SU-DHL-6 (cell line): ENCODE measurements at regions not wholly inside any gene's neighbourhood (a gene's known extent, or its start where the extent isn't known, plus 50 kb on each side); places are given as distances from the start of the nearest gene placed in this dataset.
"Not testable (repeated sequence)": the region's sequence is repeated elsewhere in the genome, so short reads cannot be mapped to it uniquely, and the experiment has no call there.

Experiments
- H2AFZ ChIP-seq: fragments of 200-600 bp; sonication (generic); 2 replicates; pipeline ENCODE4 v1.6.1; 2014; ENCODE audit warnings: low read depth, mild to moderate bottlenecking, moderate library complexity, mixed read lengths, antibody characterized with exemption, low read length; ENCODE audit not compliant: severe bottlenecking
- H3F3A ChIP-seq: fragments of 200-600 bp; shearing (Covaris generic); 2 replicates; pipeline ENCODE4 v1.6.0; 2016; ENCODE audit warnings: antibody characterized with exemption, mild to moderate bottlenecking; ENCODE audit not compliant: insufficient read depth
- H3K27ac ChIP-seq: fragments of 200-600 bp; sonication (generic); 2 replicates; pipeline ENCODE4 v1.5.1; 2016; ENCODE audit warnings: low read depth, mild to moderate bottlenecking, low read length, moderate library complexity, mixed read lengths
- H3K27me3 ChIP-seq: fragments of 200-600 bp; sonication (generic), shearing (Covaris generic); 2 replicates; pipeline ENCODE4 v1.6.0; 2014; ENCODE audit warnings: mild to moderate bottlenecking, low read length
- H3K36me3 ChIP-seq: fragments of 200-600 bp; sonication (generic); 2 replicates; pipeline ENCODE4 v1.6.1; 2014; ENCODE audit warnings: mild to moderate bottlenecking, low read length, mixed read lengths
- H3K4me2 ChIP-seq: fragments of 300-600, 200-600 bp; shearing (Covaris generic), sonication (generic); 2 replicates; pipeline ENCODE4 v1.6.0; 2014; ENCODE audit warnings: low read length, low read depth, mild to moderate bottlenecking; ENCODE audit not compliant: poor library complexity, severe bottlenecking
- H3K4me3 ChIP-seq: fragments of 200-600 bp; sonication (generic); 2 replicates; pipeline ENCODE4 v1.5.1; 2014; ENCODE audit warnings: antibody characterized with exemption, low read length, mild to moderate bottlenecking, mixed read lengths; ENCODE audit not compliant: insufficient read depth, poor library complexity, severe bottlenecking
- H3K79me2 ChIP-seq: fragments of 200-600 bp; sonication (generic); 2 replicates; pipeline ENCODE4 v1.6.1; 2014; ENCODE audit warnings: mild to moderate bottlenecking, low read length, moderate library complexity; ENCODE audit not compliant: insufficient read depth
- H3K9ac ChIP-seq: fragments of 200-600 bp; sonication (generic); 2 replicates; pipeline ENCODE4 v1.7.0; 2014; ENCODE audit warnings: mild to moderate bottlenecking, low read length
- H3K9me2 ChIP-seq: fragments of 200-600 bp; sonication (generic); replicated peaks from 2 replicates; pipeline ENCODE4 v1.6.1; 2014; ENCODE audit warnings: low read length; ENCODE audit not compliant: insufficient read depth
- H3K9me3 ChIP-seq: fragments of 200-600 bp; sonication (generic); 2 replicates; pipeline ENCODE4 v1.6.1; 2014; ENCODE audit warnings: low read length, mixed read lengths; ENCODE audit not compliant: insufficient read depth
- H4K20me1 ChIP-seq: fragments of 200-600 bp; sonication (generic); 2 replicates; pipeline ENCODE4 v1.6.1; 2014; ENCODE audit warnings: low read depth, mild to moderate bottlenecking, antibody characterized with exemption, low read length, moderate library complexity, mixed read lengths
- CTCF ChIP-seq: fragments of 200-600 bp; sonication (generic); IDR thresholded peaks from one replicate; pipeline ENCODE4 v1.5.1; 2017; ENCODE audit warnings: antibody characterized with exemption, mild to moderate bottlenecking, low read length, moderate library complexity; ENCODE audit not compliant: insufficient read depth, poor library complexity, severe bottlenecking
- EZH2phosphoT487 ChIP-seq: fragments of 200-600 bp; sonication (generic), shearing (Covaris generic); conservative IDR thresholded peaks from 2 replicates; pipeline ENCODE4 v1.6.1; 2018; ENCODE audit warnings: mild to moderate bottlenecking, antibody characterized with exemption, low read length, moderate library complexity, mixed read lengths

DNA sequence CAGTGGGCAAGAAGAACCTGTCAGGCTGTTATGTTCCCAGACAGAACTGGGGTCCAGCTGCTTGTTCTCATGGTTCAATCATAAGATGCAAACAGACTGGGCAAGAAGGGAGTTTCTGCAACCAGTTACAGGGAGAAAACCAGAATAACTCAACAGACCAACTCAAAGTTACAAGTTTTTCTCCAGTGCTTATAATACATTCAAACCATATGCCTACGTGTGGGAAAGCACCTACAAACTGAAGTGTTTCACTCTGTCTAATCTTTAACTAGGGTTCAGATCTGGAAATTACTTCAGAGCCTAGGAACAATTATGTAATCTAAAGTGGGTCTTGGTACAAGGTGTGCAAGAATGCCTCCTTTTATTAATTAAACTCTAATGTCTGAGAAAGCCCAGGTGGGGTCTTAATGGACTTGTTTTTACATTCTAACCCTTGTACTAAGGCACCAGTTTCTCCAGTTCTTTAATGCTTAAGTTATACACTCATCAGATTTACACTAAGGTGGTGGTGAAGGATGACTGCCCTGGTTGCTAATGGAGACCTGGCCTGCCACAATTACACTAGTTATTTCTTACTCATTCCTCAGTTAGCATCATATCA is 951.9 kb downstream of the TSN start:
- Histone ChIP-seq H3K27ac (no peak overlapping the region), H3K9me3 (no peaks in the 10 kb centered on the region), H3K4me2 (no peak overlapping the region), H3K9me2 (no peaks in the 10 kb centered on the region), H4K20me1 (no peaks in the 10 kb centered on the region), H3K36me3 (no peaks in the 10 kb centered on the region), H3K4me3 (no peak overlapping the region), H2AFZ (no peak overlapping the region), H3K79me2 (no peaks in the 10 kb centered on the region), H3F3A (no peaks in the 10 kb centered on the region), H3K27me3 (no peaks in the 10 kb centered on the region), H3K9ac (no peak overlapping the region)
- no peak for TF ChIP-seq CTCF
- no peak for TF ChIP-seq EZH2phosphoT487

DNA sequence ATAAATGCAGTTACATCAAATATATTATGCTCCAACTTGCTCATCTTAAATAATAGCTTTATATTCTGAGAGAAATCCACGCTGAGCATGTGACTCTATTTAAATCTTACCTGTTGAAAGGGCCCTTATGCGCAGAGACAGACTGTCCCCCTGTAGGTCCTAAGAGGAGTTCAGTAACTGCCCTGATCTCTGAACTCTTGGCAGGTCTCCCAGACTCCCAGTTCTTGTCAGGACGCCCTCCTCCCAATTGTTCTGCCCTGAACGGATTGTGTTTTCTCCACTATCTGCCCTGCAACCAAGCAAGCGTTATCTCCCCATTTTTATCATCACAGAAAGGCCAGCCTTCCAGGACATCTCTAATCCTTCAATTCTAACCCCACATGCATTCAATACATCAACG is 954.6 kb downstream of the TSN start:
- no peaks in the 10 kb centered on the region for H4K20me1 ChIP-seq
- no peaks in the 10 kb centered on the region for H3F3A ChIP-seq
- H3K9ac ChIP-seq = no peak overlapping the region
- TF ChIP-seq EZH2phosphoT487 = no peak
- TF ChIP-seq CTCF = no peak
- no peaks in the 10 kb centered on the region for H3K79me2 ChIP-seq
- no peaks in the 10 kb centered on the region for H3K36me3 ChIP-seq
- H3K4me3 ChIP-seq = no peak overlapping the region
- no peaks in the 10 kb centered on the region for H3K27me3 ChIP-seq
- H3K9me2 ChIP-seq = no peaks in the 10 kb centered on the region
- H3K27ac ChIP-seq = no peak overlapping the region
- no peak overlapping the region for H3K4me2 ChIP-seq
- H2AFZ ChIP-seq = no peak overlapping the region
- H3K9me3 ChIP-seq = no peaks in the 10 kb centered on the region

GRCh38 chr2:122713800-122714199 is 958.3 kb downstream of the TSN start:
- Histone ChIP-seq H3K9ac (no peak overlapping the region), H3K79me2 (no peaks in the 10 kb centered on the region), H3F3A (no peaks in the 10 kb centered on the region), H2AFZ (no peak overlapping the region), H3K4me2 (no peak overlapping the region), H3K4me3 (no peak overlapping the region), H3K27ac (no peak overlapping the region), H3K9me3 (no peaks in the 10 kb centered on the region), H3K27me3 (no peaks in the 10 kb centered on the region), H3K9me2 (no peaks in the 10 kb centered on the region), H3K36me3 (no peaks in the 10 kb centered on the region), H4K20me1 (no peaks in the 10 kb centered on the region)
- TF ChIP-seq EZH2phosphoT487 (no peak), CTCF (no peak)

DNA sequence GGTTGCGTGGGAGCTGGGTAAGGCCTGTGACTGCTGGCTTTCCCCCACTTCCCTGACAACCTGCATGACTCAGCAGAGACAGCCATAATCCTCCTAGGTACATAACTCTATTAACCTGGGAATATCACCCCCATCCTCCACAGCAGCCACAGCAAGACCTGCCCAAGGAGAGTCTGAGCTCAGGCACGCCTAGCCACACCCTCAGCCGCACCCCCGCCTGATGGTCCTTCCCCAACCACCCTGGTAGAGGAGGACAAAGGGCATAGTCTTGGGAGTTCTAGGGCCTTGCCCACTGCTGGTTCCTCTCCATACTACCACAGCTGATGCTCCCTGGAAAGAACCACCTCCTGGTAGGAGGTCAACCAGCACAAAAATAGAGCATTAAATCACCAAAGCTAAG is 965.4 kb downstream of the TSN start:
- H3K9me2 ChIP-seq, H3K79me2 ChIP-seq, H3K36me3 ChIP-seq, H3K27me3 ChIP-seq, H3F3A ChIP-seq, H4K20me1 ChIP-seq, H2AFZ ChIP-seq, H3K4me3 ChIP-seq, H3K27ac ChIP-seq, H3K9ac ChIP-seq, H3K9me3 ChIP-seq, H3K4me2 ChIP-seq: not testable (repeated sequence)
